ENCODE measurements at regions not wholly inside any gene's neighbourhood (a gene's known extent, or its start where the extent isn't known, plus 50 kb on each side); places are given as distances from the start of the nearest gene placed in this dataset.
"Not testable (repeated sequence)": the region's sequence is repeated elsewhere in the genome, so short reads cannot be mapped to it uniquely, and the experiment has no call there.

- H3K9me3 ChIP-seq, result no peaks in the 10 kb centered on the region
- in situ Hi-C loops (cut with MboI; ENCODE audit: low sequenced_read_pairs in 4 of 4) (no loop called here), intact Hi-C loops (cut with DNase I; ENCODE audit: low total_unique reads) (no loop called here)
- TF ChIP-seq CTCF (IDR thresholded peaks at IDR 0.05 in 4 of 5, conservative IDR thresholded peaks at IDR 0.05 in 1 of 5), result no peak
- no peak for TF ChIP-seq POLR2A (IDR thresholded peaks at IDR 0.05)
- ATAC-seq, result no peak
- no peak for DNase-seq
- H3K27me3 ChIP-seq, result no peaks in the 10 kb centered on the region
- no peaks in the 10 kb centered on the region for H3K36me3 ChIP-seq
- no peak overlapping the region for H3K4me3 ChIP-seq
- no peak overlapping the region for H3K27ac ChIP-seq
- H3K4me1 ChIP-seq, result no peaks in the 10 kb centered on the region
Observed at GRCh38 chr1:185433667-185434066, 116.6 kb upstream of the IVNS1ABP start.

- Histone ChIP-seq H3K9me3 (no peaks in the 10 kb centered on the region), H3K4me1 (no peaks in the 10 kb centered on the region), H3K27me3 (no peaks in the 10 kb centered on the region), H3K27ac (no peak overlapping the region), H3K4me3 (no peak overlapping the region), H3K36me3 (no peaks in the 10 kb centered on the region)
- in situ Hi-C loops (cut with MboI; ENCODE audit: low sequenced_read_pairs in 4 of 4), result no loop called here
- intact Hi-C loops (cut with DNase I; ENCODE audit: low total_unique reads), result no loop called here
- TF ChIP-seq POLR2A (IDR thresholded peaks at IDR 0.05), result no peak
- no peak for TF ChIP-seq CTCF (IDR thresholded peaks at IDR 0.05 in 4 of 5, conservative IDR thresholded peaks at IDR 0.05 in 1 of 5)
- no peak for DNase-seq
- no peak for ATAC-seq
Observed at GRCh38 chr1:185432948-185433347, 115.9 kb upstream of the IVNS1ABP start.

- H3K4me3 ChIP-seq, result no peak overlapping the region
- no peak overlapping the region for H3K27ac ChIP-seq
- ATAC-seq, result no peak
- intact Hi-C loops (cut with DNase I; ENCODE audit: low total_unique reads), result no loop called here
- H3K27me3 ChIP-seq, result no peaks in the 10 kb centered on the region
- TF ChIP-seq CTCF (IDR thresholded peaks at IDR 0.05 in 4 of 5, conservative IDR thresholded peaks at IDR 0.05 in 1 of 5) (no peak), POLR2A (IDR thresholded peaks at IDR 0.05) (no peak)
- no peaks in the 10 kb centered on the region for H3K36me3 ChIP-seq
- in situ Hi-C loops (cut with MboI; ENCODE audit: low sequenced_read_pairs in 4 of 4), result no loop called here
- no peaks in the 10 kb centered on the region for H3K4me1 ChIP-seq
- H3K9me3 ChIP-seq, result no peaks in the 10 kb centered on the region
- DNase-seq, result no peak
Observed at GRCh38 chr1:185431612-185432011, 114.6 kb upstream of the IVNS1ABP start.

GRCh38 chr1:185429668-185430067 is 112.6 kb upstream of the IVNS1ABP start:
- in situ Hi-C loops (cut with MboI; ENCODE audit: low sequenced_read_pairs in 4 of 4), result not testable (repeated sequence)

GRCh38 chr1:185427776-185428175 is 110.7 kb upstream of the IVNS1ABP start:
- H3K27me3 ChIP-seq, result no peaks in the 10 kb centered on the region
- no peaks in the 10 kb centered on the region for H3K9me3 ChIP-seq
- intact Hi-C loops (cut with DNase I; ENCODE audit: low total_unique reads) (loop anchor here (10.0 kb wide), 1 partner anchor 247 kb away; no protein-coding TSS in a partner anchor), in situ Hi-C loops (cut with MboI; ENCODE audit: low sequenced_read_pairs in 4 of 4) (no loop called here)
- peak overlapping the region; percentile 35 to 54 (median 44) for H3K27ac ChIP-seq
- H3K4me1 ChIP-seq, result no peaks in the 10 kb centered on the region
- ATAC-seq (no peak), DNase-seq (no peak)
- TF ChIP-seq POLR2A (IDR thresholded peaks at IDR 0.05) (no peak), CTCF (IDR thresholded peaks at IDR 0.05 in 4 of 5, conservative IDR thresholded peaks at IDR 0.05 in 1 of 5) (no peak)
- no peak overlapping the region for H3K4me3 ChIP-seq
- H3K36me3 ChIP-seq, result no peaks in the 10 kb centered on the region

More at GRCh38 chr1:185429668-185430067, 112.6 kb upstream of the IVNS1ABP start:
- H3K36me3 ChIP-seq, H3K27me3 ChIP-seq, H3K9me3 ChIP-seq, ATAC-seq, H3K27ac ChIP-seq, H3K4me1 ChIP-seq, H3K4me3 ChIP-seq, DNase-seq: not testable (repeated sequence)
- intact Hi-C loops (cut with DNase I; ENCODE audit: low total_unique reads), result loop anchor here (10.0 kb wide), 1 partner anchor 245 kb away; no protein-coding TSS in a partner anchor
